ENCODE measurements at regions not wholly inside any gene's neighbourhood (a gene's known extent, or its start where the extent isn't known, plus 50 kb on each side); places are given as distances from the start of the nearest gene placed in this dataset.

DNA sequence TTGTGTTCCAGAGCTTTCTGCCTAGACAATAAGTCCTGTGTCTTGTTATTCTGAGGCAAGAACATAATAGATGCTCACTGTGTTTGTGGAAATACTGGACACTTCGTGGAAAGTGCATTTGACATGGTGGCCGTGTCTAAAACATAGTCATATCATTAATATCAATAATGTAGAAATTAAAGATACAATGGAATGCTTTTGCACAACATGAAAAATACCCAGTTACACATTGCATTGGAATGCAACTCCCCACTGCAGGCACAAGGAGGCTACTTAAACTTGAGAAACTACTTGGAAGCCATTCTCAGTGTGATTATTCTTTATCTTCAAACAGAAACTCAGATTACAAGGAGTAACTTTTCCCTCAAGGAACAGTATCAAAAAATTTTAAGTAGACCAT is 145.3 kb upstream of the ZNF462 start:
- Histone ChIP-seq H3K4me2 (ENCODE audit: insufficient read depth, low read length) (no peak overlapping the region), H3K9me3 (replicated peaks; ENCODE audit: control insufficient read depth, insufficient read depth, low read length) (no peaks in the 10 kb centered on the region), H3K79me2 (ENCODE audit: control insufficient read depth, insufficient read depth, low read length) (no peaks in the 10 kb centered on the region), H3K27ac (ENCODE audit: insufficient read depth, low read depth, low read length) (no peak overlapping the region), H4K20me1 (replicated peaks; ENCODE audit: control insufficient read depth, extremely low read depth, insufficient read depth, low read length) (no peaks in the 10 kb centered on the region), H3K27me3 (ENCODE audit: control insufficient read depth in 2 of 2, insufficient read depth in 2 of 2, low read length in 2 of 2) (no peaks in the 10 kb centered on the region), H2AFZ (ENCODE audit: low read depth, low read length) (no peak overlapping the region), H3K9ac (replicated peaks; ENCODE audit: extremely low read depth, insufficient read depth, low read length) (no peak overlapping the region), H3K4me1 (ENCODE audit: control insufficient read depth, extremely low read depth, insufficient read depth, low read length) (no peaks in the 10 kb centered on the region), H3K4me3 (replicated peaks in 1 of 3; ENCODE audit: insufficient read depth in 1 of 3, low read depth in 1 of 3, low read length in 3 of 3) (no peak overlapping the region), H3K9me1 (replicated peaks; ENCODE audit: control insufficient read depth, extremely low read depth, insufficient read depth, low read length) (no peaks in the 10 kb centered on the region), H3K36me3 (ENCODE audit: control insufficient read depth in 2 of 2, extremely low read depth in 1 of 2, insufficient read depth in 2 of 2, low read length in 2 of 2) (no peaks in the 10 kb centered on the region)
- POLR2A ChIA-PET: no interaction called here
- intact Hi-C loops (cut with micrococcal nuclease) (no loop called here), dilution Hi-C loops (cut with MboI; ENCODE audit: extremely low pct_ligation_motif_present, low sequenced_read_pairs) (no loop called here)
- DNase-seq (ENCODE audit: low read depth, low spot score) (peak; percentile 12), FAIRE-seq (no peak)
- TF ChIP-seq POLR2AphosphoS5 (IDR thresholded peaks at IDR 0.05; ENCODE audit: insufficient read depth, low read depth, low read length) (no peak), MYC (IDR thresholded peaks at IDR 0.05; ENCODE audit: low read depth, low read length) (no peak), JUN (IDR thresholded peaks at IDR 0.05; ENCODE audit: borderline replicate concordance, insufficient read depth, insufficient read length, low read depth) (no peak), POLR2A (IDR thresholded peaks at IDR 0.05; ENCODE audit: low read depth, low read length) (no peak), EZH2 (IDR thresholded peaks at IDR 0.05; ENCODE audit: borderline replicate concordance, low read depth, low read length, severe bottlenecking) (no peak)
- TF ChIP-seq, protein P1, sequence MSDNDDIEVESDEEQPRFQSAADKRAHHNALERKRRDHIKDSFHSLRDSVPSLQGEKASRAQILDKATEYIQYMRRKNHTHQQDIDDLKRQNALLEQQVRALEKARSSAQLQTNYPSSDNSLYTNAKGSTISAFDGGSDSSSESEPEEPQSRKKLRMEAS (IDR thresholded peaks at IDR 0.05; ENCODE audit: insufficient read depth, insufficient read length): no peak
- TF ChIP-seq, protein P2, sequence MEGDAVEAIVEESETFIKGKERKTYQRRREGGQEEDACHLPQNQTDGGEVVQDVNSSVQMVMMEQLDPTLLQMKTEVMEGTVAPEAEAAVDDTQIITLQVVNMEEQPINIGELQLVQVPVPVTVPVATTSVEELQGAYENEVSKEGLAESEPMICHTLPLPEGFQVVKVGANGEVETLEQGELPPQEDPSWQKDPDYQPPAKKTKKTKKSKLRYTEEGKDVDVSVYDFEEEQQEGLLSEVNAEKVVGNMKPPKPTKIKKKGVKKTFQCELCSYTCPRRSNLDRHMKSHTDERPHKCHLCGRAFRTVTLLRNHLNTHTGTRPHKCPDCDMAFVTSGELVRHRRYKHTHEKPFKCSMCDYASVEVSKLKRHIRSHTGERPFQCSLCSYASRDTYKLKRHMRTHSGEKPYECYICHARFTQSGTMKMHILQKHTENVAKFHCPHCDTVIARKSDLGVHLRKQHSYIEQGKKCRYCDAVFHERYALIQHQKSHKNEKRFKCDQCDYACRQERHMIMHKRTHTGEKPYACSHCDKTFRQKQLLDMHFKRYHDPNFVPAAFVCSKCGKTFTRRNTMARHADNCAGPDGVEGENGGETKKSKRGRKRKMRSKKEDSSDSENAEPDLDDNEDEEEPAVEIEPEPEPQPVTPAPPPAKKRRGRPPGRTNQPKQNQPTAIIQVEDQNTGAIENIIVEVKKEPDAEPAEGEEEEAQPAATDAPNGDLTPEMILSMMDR (IDR thresholded peaks at IDR 0.05; ENCODE audit: extremely low read depth in 1 of 2, insufficient read depth in 1 of 2, low read depth in 1 of 2, low read length in 2 of 2): no peak
- BruUV-seq (replicated peaks): no TSS peak
- CTCF ChIA-PET: no interaction called here

DNA sequence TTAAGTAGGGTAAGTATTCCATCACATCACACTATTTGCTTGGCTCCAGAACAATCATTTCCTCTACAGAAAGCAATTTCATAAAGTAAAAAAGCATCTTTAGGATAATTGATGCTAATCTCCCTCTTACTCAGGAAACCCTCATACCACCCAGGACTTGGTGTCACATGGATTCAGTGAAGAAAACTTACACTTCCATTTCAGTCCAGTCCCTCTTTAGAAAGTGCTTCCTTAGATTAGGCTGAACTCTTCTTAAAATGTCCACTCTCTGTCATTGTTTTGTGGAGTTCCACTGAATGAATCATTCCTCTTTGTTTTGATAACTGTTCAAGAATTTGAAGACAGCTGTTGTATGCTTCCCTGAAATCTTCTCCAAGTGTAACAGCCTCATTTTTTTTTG is 144.0 kb upstream of the ZNF462 start:
- Histone ChIP-seq H3K4me3 (replicated peaks in 1 of 3; ENCODE audit: insufficient read depth in 1 of 3, low read depth in 1 of 3, low read length in 3 of 3) (no peak overlapping the region), H3K9ac (replicated peaks; ENCODE audit: extremely low read depth, insufficient read depth, low read length) (no peak overlapping the region), H3K36me3 (ENCODE audit: control insufficient read depth in 2 of 2, extremely low read depth in 1 of 2, insufficient read depth in 2 of 2, low read length in 2 of 2) (no peaks in the 10 kb centered on the region), H3K9me1 (replicated peaks; ENCODE audit: control insufficient read depth, extremely low read depth, insufficient read depth, low read length) (no peaks in the 10 kb centered on the region), H3K27me3 (ENCODE audit: control insufficient read depth in 2 of 2, insufficient read depth in 2 of 2, low read length in 2 of 2) (no peaks in the 10 kb centered on the region), H3K27ac (ENCODE audit: insufficient read depth, low read depth, low read length) (no peak overlapping the region), H3K4me1 (ENCODE audit: control insufficient read depth, extremely low read depth, insufficient read depth, low read length) (no peaks in the 10 kb centered on the region), H3K4me2 (ENCODE audit: insufficient read depth, low read length) (no peak overlapping the region), H2AFZ (ENCODE audit: low read depth, low read length) (no peak overlapping the region), H3K9me3 (replicated peaks; ENCODE audit: control insufficient read depth, insufficient read depth, low read length) (no peaks in the 10 kb centered on the region), H3K79me2 (ENCODE audit: control insufficient read depth, insufficient read depth, low read length) (no peaks in the 10 kb centered on the region), H4K20me1 (replicated peaks; ENCODE audit: control insufficient read depth, extremely low read depth, insufficient read depth, low read length) (no peaks in the 10 kb centered on the region)
- POLR2A ChIA-PET: no interaction called here
- CTCF ChIA-PET: no interaction called here
- DNase-seq (ENCODE audit: low read depth, low spot score) (peak; percentile 3), FAIRE-seq (no peak)
- dilution Hi-C loops (cut with MboI; ENCODE audit: extremely low pct_ligation_motif_present, low sequenced_read_pairs): no loop called here
- BruUV-seq (replicated peaks): no TSS peak
- no peak for TF ChIP-seq JUN (IDR thresholded peaks at IDR 0.05; ENCODE audit: borderline replicate concordance, insufficient read depth, insufficient read length, low read depth)
- no peak for TF ChIP-seq GATA2 (IDR thresholded peaks at IDR 0.05; ENCODE audit: insufficient read depth, insufficient read length, low read depth, low read length)
- no peak for TF ChIP-seq POLR2A (IDR thresholded peaks at IDR 0.05; ENCODE audit: low read depth, low read length)
- TF ChIP-seq, protein P2 (IDR thresholded peaks at IDR 0.05; ENCODE audit: extremely low read depth in 1 of 2, insufficient read depth in 1 of 2, low read depth in 1 of 2, low read length in 2 of 2): no peak
- TF ChIP-seq MYC (IDR thresholded peaks at IDR 0.05; ENCODE audit: low read depth, low read length): no peak
- no peak for TF ChIP-seq FOS (IDR thresholded peaks at IDR 0.05; ENCODE audit: borderline replicate concordance, insufficient read depth, low read length)
- no peak for TF ChIP-seq EZH2 (IDR thresholded peaks at IDR 0.05; ENCODE audit: borderline replicate concordance, low read depth, low read length, severe bottlenecking)
- TF ChIP-seq POLR2AphosphoS5 (IDR thresholded peaks at IDR 0.05; ENCODE audit: insufficient read depth, low read depth, low read length): no peak
- TF ChIP-seq, protein P1 (IDR thresholded peaks at IDR 0.05; ENCODE audit: insufficient read depth, insufficient read length): no peak
- intact Hi-C loops (cut with micrococcal nuclease): no loop called here
